ENCODE measurements at regions not wholly inside any gene's neighbourhood (a gene's known extent, or its start where the extent isn't known, plus 50 kb on each side); places are given as distances from the start of the nearest gene placed in this dataset.

GRCh38 chr9:17862629-17863028 lies 283.8 kb downstream of the SH3GL2 start:
- TF ChIP-seq POLR2A (IDR thresholded peaks at IDR 0.05), result no peak
- TF ChIP-seq CTCF (IDR thresholded peaks at IDR 0.05), result no peak

Measured in esophagus squamous epithelium (tissue), 4 donors.